ENCODE measurements at regions not wholly inside any gene's neighbourhood (a gene's known extent, or its start where the extent isn't known, plus 50 kb on each side); places are given as distances from the start of the nearest gene placed in this dataset.

- ChIA-PET POLR2A (ENCODE audit: low non-redundant PET) (no interaction called here), CTCF (no interaction called here)
- Histone ChIP-seq H3K27ac (ENCODE audit: low read depth, low read length, poor library complexity, severe bottlenecking) (no peak overlapping the region), H3K4me3 (ENCODE audit: low read depth, low read length, poor library complexity, severe bottlenecking) (no peak overlapping the region), H3K36me3 (ENCODE audit: insufficient read depth, low read length, poor library complexity, severe bottlenecking) (no peaks in the 10 kb centered on the region), H3K27me3 (replicated peaks; ENCODE audit: insufficient read depth, low read depth, low read length, poor library complexity) (peaks cover 40% of the 10 kb centered on the region), H3K4me1 (ENCODE audit: insufficient read depth, low read length, poor library complexity, severe bottlenecking) (no peaks in the 10 kb centered on the region), H3K9me3 (ENCODE audit: low read depth, low read length, poor library complexity, severe bottlenecking) (no peaks in the 10 kb centered on the region)
- intact Hi-C loops (cut with micrococcal nuclease; ENCODE audit: unreplicated experiment): loop anchor here (10.0 kb wide), 1 partner anchor 344 kb away; no protein-coding TSS in a partner anchor
- BruUV-seq (replicated peaks): no TSS peak
- DNase-seq (ENCODE audit: low spot score): no peak
- no peak for TF ChIP-seq CTCF (conservative IDR thresholded peaks at IDR 0.05; ENCODE audit: low read depth, low read length)
- TF ChIP-seq EZH2 (IDR thresholded peaks at IDR 0.05; ENCODE audit: borderline replicate concordance, low read depth, low read length, poor library complexity, severe bottlenecking): no peak
Observed at GRCh38 chr16:22678311-22678710, 135.7 kb upstream of the HS3ST2 start.

GRCh38 chr16:22681554-22682291, 132.2 kb upstream of the HS3ST2 start:
- H3K27me3 ChIP-seq (replicated peaks; ENCODE audit: insufficient read depth, low read depth, low read length, poor library complexity): peaks cover 29% of the 10 kb centered on the region
- H3K4me1 ChIP-seq (ENCODE audit: insufficient read depth, low read length, poor library complexity, severe bottlenecking): no peaks in the 10 kb centered on the region
- no peak for DNase-seq (ENCODE audit: low spot score)
- CTCF ChIA-PET: interaction anchor here (0.8 kb wide), 1 partner anchor 10 kb away, joined by 3 read pairs; no protein-coding TSS in a partner anchor
- intact Hi-C loops (cut with micrococcal nuclease; ENCODE audit: unreplicated experiment): no loop called here
- no peak overlapping the region for H3K27ac ChIP-seq (ENCODE audit: low read depth, low read length, poor library complexity, severe bottlenecking)
- no peaks in the 10 kb centered on the region for H3K36me3 ChIP-seq (ENCODE audit: insufficient read depth, low read length, poor library complexity, severe bottlenecking)
- POLR2A ChIA-PET (ENCODE audit: low non-redundant PET): no interaction called here
- H3K9me3 ChIP-seq (ENCODE audit: low read depth, low read length, poor library complexity, severe bottlenecking): no peaks in the 10 kb centered on the region
- TF ChIP-seq EZH2 (IDR thresholded peaks at IDR 0.05; ENCODE audit: borderline replicate concordance, low read depth, low read length, poor library complexity, severe bottlenecking): no peak
- no peak for TF ChIP-seq CTCF (conservative IDR thresholded peaks at IDR 0.05; ENCODE audit: low read depth, low read length)
- H3K4me3 ChIP-seq (ENCODE audit: low read depth, low read length, poor library complexity, severe bottlenecking): no peak overlapping the region
- no TSS peak for BruUV-seq (replicated peaks)

GRCh38 chr16:22683258-22683657, 130.7 kb upstream of the HS3ST2 start:
- Histone ChIP-seq H3K4me1 (ENCODE audit: insufficient read depth, low read length, poor library complexity, severe bottlenecking) (no peaks in the 10 kb centered on the region), H3K27me3 (replicated peaks; ENCODE audit: insufficient read depth, low read depth, low read length, poor library complexity) (peaks cover 22% of the 10 kb centered on the region), H3K36me3 (ENCODE audit: insufficient read depth, low read length, poor library complexity, severe bottlenecking) (no peaks in the 10 kb centered on the region), H3K4me3 (ENCODE audit: low read depth, low read length, poor library complexity, severe bottlenecking) (no peak overlapping the region), H3K27ac (ENCODE audit: low read depth, low read length, poor library complexity, severe bottlenecking) (no peak overlapping the region), H3K9me3 (ENCODE audit: low read depth, low read length, poor library complexity, severe bottlenecking) (peaks cover 7% of the 10 kb centered on the region)
- no peak for DNase-seq (ENCODE audit: low spot score)
- ChIA-PET CTCF (no interaction called here), POLR2A (ENCODE audit: low non-redundant PET) (no interaction called here)
- TF ChIP-seq CTCF (conservative IDR thresholded peaks at IDR 0.05; ENCODE audit: low read depth, low read length) (no peak), EZH2 (IDR thresholded peaks at IDR 0.05; ENCODE audit: borderline replicate concordance, low read depth, low read length, poor library complexity, severe bottlenecking) (no peak)
- BruUV-seq (replicated peaks): no TSS peak
- intact Hi-C loops (cut with micrococcal nuclease; ENCODE audit: unreplicated experiment): no loop called here

All from A673 (cell line).